GM19397 (cell line): ENCODE measurements at regions not wholly inside any gene's neighbourhood (a gene's known extent, or its start where the extent isn't known, plus 50 kb on each side); places are given as distances from the start of the nearest gene placed in this dataset.

Experiments used
- ATAC-seq: cut with Tn5 transposase; IDR thresholded peaks from one replicate; pipeline ENCODE4 v1.9.1; 2021; ENCODE audit warnings: mild to moderate bottlenecking, moderate library complexity; ENCODE audit not compliant: unreplicated experiment

DNA sequence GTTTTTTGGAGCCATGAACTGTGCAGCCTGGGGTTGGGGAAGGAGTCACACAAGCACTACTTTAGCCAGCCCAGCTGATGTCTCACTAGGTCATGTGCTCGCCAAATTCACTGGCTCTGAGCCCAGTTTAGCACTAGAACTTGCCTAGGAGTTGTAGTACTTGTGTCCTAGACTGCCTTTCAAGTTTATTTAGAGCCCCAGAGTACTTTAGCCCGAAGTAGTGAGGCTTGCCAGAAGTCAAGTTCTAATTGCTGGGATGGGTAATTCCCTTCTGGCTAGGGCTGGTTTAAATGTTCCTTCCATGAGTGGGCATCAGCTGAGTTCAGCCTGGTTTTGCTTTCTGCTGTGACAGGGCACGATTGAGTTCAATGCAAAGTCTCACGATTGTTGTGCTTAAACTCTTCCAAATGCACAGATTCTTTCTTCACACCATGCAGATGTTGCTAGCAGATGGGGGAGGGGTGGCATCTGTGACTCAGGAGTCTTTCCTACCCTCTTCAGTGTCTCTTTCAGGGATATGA, 228.2 kb upstream of the ZPLD1 start:
- ATAC-seq = no peak

DNA sequence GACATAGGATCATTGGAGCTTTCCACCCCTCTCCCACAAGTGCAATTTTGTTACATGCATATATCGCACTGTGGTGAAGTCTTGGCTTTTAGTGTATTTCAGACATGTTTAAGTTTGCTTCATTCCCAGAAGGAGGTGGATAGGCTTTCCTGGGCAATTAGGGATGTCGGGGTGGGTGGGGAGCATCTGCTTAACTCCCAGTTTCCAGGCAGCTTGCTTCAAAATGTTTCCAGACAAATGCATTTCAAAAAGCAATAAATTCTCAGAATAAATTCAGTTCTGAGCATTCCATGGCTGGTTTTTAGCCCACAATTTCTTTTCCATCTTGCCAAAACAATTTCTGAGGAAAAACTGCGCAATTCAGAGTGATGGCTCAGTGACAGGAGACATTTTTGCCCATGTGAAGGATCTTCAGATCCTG, 227.7 kb upstream of the ZPLD1 start:
- no peak for ATAC-seq

DNA sequence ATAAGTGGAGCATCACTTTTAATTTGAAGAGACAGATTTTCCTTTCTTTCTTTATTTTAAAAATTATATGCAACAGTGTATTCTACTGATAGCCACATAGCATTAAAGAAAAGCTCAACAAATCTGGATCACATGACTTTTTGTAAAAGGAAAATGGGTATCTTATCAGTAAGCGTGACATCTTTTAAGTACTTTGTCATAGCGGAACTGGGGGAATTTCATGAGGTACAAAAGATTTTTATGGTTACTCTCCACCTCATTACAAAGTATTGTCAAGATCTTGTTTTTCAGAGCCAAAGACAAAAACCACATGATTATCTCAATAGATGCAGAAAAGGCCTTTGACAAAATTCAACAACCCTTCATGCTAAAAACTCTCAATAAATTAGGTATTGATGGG, 219.6 kb upstream of the ZPLD1 start:
- no peak for ATAC-seq

DNA sequence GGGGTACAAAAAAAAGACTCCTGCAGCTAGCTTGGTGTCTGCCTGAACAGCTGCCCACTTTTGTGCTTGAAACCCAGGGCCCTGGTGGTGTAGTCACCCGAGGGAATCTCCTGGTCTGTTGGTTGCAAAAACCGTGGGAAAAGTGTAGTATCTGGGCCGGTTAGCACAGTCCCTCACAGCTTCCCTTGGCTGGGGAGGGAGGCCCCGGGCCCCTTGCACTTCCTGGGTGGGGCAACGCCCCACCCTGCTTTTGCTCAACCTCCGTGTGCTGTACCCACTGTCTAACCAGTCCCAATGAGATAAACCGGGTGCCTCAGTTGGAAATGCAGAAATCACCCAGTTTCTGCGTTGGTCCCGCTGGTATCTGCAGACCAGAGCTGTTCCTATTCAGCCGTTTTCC, 211.7 kb upstream of the ZPLD1 start:
- no peak for ATAC-seq

DNA sequence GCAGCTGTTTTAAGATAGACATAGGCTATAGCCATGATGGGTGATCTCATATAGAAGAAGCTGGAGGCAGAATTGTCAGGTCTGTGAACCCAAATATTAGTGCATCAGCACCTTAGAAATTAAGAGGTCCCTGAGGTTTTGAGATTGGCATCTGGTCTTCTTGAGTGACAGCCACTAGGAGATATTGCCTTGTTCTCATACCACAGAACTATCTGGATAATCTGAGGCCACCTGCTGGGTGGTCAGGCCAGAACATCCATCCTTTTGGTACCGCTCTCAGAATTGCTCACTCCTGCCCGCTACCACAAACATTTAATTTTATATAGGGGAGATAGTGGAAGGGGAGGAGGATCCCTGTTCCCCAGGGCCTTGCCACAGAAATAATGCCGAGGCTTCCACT, 210.6 kb upstream of the ZPLD1 start:
- ATAC-seq = peak; percentile 49

DNA sequence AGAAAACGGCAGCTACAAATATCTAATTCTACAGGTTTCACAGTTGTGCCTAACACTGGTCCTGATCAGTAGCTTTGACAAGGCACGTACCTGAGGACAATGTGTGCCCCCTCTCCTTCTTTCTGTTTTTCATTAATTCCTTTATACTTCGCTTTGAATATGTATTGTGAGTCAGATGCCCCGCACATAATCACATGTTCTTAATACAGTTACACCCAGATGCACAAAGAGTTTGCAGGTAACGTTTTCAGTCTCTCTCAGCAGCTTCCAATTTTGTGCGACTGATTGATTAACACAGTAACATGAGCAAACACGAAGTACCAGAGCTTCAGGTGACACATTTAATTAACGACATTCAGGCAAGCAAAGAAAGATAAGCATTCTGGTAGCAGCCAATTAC, 209.8 kb upstream of the ZPLD1 start:
- no peak for ATAC-seq

DNA sequence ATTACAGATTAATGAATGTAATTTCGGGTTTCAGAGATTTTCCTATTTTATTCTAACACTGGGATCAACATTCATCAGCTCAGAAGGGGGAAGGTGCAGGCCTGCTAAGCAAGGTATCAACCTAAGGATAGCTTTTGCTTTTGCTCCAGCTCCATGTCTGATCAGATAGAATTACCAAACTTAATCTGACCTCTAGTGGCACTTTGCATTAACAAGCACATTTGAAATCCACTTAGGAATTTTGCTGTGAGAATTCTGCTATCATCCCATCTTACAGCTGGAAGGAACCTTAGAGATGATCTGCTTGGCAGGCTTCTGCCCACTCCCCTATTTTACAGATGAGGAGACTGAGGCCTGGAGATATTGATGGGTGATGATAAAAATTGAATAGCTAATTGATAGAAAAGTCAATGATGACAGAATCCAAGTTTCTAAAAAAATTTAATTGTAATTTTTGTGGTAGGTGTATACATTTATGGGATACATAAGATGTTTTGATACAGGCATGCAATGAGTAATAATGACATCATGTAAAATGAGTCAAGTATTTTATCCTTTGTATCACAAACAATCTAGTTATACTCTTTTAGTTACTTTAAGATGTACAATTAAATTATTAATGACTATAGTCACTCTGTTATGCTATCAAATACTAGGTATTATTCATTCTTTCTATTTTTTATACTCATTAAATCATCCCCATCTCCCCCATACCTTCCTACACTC, 209.2 kb upstream of the ZPLD1 start:
- ATAC-seq = no peak

DNA sequence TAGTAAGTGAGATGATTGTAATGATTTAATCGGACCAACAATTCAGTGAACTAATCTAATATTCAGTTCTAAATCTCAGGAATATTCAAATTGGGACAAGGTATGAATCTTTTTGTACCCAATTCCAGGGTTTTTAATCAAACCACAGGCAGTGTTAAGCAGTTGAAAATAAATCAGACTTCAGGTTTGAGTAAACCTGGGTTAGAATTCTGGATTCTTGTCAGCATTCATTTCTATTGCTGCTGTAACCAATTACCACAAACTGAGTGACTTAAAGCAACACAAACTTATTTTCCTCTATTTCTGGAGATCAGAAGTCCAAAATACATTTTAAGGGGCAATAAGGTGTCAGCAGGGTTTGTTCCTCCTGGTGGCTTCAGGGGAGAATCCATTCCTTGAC, 208.4 kb upstream of the ZPLD1 start:
- no peak for ATAC-seq

DNA sequence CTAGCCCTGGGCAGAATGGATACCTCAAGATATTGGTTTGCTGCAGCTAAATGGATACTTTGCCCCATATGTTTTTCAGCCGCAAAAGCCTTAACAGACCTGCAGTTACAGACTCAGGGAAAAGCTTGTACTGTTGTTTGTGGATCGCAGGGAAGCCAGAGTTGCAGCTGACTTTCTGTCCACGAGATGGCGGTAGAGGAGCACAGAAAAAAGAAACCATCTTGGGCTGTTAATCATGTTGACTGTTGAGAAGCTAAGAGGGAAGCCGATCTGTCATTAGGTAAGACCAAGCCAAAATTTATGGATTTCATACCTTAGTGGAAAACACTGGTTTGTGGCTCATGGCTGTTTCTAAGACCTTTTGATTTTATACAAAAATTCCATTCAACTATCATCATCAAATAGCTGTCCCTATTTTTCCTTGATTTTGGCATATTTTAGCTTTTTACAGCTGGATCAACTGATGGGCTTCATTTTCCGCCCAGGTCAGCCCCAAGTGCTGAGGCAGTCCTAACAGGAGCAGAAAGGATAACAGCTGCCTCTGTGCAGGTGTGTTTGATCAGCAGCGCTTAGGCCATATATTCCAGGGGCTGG, 205.7 kb upstream of the ZPLD1 start:
- peak; percentile 43 for ATAC-seq

DNA sequence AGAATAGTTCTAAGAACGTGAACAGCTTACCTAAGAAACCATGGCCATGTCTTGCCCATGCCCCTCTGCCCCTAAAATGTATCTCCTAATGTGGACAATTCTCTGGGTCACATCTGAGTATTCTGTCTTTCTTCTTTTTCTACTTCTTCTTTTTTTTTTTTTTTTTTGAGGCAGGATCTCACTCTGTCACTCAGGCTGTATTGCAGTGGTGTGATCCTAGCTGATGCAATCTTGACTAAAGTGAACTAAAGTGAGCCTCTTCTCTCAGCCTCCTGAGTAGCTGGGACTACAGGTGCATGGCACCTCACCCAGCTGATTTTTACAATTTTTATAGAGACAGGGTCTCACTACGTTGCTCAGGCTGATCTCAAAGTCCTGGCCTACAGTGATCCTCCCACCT, 204.8 kb upstream of the ZPLD1 start:
- ATAC-seq = no peak

DNA sequence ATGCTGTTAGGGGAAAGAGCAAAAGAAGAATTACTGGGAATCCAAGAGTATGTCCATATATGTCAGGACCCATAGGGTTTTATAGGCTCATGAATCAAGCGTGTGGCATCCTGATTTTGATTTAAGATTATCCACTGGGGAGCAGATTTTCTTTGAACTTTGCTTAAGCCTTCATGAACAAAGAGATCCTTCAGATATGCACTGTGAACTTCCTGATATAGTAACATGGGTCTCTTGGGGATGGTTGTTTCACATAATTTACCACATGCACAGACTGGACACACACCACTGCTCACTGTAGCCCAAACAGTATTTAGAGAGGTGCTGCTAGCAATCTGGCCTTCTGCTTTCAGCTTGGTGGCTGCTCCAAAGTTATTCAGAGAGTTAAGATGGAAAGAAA, 200.9 kb upstream of the ZPLD1 start:
- peak; percentile 95 for ATAC-seq

DNA sequence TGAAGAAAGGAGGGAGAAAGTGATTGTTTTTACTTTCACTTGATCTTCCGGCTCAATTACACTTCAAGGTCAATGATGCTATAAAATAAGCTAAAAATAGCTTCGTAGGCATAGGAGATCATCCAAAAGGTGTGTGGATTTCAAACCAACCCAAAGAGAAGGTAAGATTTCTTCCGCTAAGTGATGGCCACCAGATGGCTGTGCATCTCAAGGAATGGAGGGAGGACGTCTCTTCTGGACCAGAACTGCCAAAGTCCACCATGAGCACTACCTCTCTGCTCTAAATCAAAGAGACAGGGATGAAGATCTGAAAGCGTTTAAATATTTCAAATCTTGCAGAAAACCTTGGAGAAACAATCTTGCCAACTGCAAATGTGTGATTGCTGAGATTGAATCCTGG, 199.1 kb upstream of the ZPLD1 start:
- no peak for ATAC-seq

DNA sequence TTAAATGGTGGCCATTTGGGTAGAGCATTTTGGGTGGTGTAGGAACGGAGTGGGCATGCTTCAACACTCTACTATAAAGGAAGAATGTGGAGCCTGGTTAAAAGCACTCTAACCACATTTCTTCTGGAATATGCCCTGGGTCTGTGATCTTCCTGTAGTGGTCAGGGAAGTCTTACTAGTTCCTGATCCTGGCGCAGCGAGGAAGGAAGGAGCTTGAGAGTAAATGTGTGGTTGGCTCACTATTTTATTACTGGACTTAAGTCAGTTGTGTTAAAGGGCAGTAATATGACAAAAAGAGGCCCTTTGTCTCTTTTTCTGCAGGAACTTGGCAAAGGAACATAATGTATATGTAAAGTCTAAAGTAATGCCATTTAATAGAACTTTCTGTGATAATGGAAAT, 197.6 kb upstream of the ZPLD1 start:
- ATAC-seq = no peak

DNA sequence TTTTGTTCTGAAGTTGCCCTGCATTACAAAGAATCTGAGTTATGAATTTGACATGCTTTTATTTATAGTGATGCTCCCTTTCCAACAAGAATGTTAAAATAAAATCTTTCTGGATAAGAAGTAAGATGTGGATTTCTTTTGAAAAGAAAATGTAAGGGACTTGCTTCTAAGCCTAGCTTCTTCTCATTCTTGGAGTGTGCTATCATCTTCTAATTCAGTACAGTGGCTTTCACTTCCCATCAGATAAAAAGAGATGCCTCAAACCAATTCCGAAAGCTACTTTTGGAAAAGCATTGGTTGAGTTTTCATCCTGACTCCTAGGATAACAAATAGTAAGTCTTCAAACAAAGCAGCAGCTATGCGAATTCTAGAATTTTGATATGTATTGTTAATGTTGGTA, 197.0 kb upstream of the ZPLD1 start:
- ATAC-seq = no peak

DNA sequence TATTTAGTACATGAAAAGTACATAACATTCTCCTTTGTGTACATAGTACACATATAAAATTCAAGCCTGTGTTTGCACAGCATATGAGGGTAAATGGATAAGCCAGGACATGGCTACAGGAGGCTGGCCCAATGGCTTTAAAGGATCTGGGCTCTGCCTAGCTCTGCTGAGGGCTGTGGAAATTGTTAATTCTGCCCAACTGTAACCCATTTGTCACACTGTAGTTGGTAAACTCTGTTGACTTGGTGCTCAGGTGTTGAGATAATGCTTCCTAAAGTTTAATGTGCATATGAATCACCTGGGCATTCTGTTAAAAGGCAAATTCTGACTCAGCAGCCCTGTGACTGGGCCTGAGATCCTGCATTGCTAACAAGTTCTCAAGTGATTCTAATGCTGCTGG, 196.5 kb upstream of the ZPLD1 start:
- ATAC-seq = no peak

DNA sequence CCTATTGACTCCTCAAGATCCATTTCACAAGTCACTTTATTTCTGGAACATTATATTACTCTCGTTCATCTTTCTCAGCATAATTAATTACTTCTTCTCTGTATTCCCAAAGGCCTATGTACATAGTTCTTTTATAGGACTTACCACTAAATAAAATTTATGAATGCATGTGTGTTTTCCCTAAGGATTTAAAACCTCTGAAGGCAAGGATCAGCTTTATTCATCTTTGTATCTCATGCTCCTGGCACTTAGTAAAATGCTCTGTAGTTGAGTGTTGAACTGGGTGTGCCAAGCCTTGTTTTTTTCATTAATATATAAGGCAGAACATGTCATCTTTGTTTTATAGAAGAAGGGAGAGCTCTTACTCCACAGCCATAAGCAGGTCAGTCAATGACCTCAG, 194.1 kb upstream of the ZPLD1 start:
- ATAC-seq = no peak

DNA sequence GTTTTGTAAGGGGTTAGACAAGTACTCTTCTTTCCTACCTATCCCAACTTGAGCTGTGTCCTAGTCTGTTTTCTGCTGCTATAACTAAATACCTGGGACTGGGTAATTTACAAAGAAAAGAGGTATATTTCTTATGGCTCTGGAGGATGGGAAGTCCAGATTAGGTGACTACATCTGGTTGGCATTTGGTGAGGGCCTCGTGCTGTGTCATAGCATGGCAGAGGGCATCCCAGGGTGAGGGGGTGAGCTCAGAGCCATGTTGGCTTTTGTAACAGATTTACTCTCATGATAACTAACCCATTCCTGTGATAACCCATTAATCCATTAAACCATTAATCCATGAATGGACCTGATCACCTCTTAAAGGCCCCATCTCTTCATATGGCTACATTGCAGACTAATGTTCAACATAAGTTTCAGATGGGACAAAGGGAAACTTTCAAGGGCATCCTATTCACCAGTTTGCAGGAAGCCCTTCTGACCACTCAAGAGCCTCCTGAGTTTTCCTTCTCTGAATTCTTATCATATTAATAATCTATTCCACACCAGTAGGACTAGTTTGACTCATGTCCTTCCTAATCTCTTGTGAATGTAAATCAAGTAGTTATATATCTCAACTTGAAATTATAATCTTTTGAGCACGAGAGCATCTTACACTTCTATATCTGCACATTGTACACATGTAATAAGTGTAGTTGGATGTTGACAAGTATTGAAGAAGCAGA, 185.7 kb upstream of the ZPLD1 start:
- no peak for ATAC-seq

DNA sequence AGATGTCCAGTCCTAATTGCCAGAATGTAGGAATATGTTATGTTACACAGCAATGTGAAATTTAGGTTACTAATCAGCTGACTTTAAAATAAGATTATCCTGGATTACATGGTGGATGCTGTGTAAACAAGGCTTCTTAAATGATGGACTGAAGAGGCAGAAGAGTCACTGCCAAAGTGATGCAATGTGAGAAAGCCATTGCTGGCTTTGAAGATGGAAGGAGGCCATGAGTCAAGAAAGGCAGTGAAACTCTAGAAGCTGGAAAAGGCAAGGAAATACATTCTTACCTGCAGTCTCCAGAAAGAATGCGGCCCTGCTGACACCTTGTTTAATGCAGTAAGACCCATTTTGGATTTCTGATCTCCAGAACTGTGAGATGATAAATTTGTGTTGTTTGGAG, 179.1 kb upstream of the ZPLD1 start:
- ATAC-seq = no peak

DNA sequence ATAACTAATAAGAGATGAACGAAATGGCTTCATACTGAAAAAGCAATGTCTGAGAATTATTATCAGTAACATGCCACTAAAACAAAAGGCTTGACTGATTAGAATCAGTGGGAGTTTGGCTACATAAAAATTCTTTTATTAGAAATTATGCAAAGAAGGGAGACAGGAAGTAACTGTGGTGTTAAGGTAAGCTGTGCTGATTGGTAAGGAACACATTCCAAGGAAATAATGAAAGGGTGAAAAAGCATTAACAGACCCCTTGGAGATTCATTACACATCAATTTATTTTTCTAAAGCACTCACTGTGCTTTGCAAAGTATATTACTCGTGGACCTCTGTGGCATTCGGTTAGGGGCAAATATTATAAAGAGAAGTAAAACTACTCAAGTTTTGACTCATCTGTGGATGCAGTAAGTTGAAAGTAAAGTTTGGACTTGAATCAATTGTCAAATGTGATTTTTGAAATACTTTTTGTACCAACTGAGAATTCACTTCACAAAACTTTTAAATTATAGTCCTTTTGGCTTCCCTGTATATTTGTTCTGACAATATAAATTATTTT, 176.1 kb upstream of the ZPLD1 start:
- ATAC-seq = no peak

DNA sequence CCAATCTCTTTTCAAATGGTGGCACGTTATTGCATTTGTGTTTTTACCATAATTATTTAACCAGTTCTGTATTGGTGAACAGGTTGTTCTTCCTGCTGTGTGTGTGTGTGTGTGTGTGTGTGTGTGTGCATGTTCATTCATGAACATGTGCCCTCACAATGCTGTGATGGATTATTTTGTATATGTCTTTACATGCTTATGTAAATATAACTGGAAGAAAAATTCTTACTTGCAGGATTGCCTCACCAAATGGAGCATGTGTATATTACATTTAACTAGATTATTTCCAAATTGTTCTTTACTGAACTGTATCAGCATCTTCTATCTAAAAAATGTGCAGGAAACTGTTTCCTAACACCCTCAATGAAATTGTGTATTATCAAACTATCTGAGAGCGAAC, 175.2 kb upstream of the ZPLD1 start:
- ATAC-seq = no peak

DNA sequence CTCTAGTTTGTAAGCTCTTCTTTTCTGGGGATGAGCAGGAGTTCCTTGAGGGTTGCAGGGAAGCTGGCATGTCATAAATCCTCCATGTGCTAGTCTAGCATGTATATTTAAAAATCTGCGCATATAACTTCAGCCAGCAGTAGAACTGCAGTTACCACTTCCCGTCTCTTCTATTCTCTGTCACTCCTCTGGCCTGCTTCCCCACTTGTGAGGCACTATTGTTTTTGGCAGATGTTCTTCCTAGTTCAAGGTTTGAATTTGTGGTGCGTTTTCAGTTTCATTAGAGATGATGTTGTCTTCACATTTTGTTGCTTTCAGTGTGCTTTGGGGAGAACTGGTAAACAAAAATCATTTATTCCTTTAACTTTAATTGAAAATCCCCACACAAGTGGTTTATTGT, 169.1 kb upstream of the ZPLD1 start:
- ATAC-seq = no peak

DNA sequence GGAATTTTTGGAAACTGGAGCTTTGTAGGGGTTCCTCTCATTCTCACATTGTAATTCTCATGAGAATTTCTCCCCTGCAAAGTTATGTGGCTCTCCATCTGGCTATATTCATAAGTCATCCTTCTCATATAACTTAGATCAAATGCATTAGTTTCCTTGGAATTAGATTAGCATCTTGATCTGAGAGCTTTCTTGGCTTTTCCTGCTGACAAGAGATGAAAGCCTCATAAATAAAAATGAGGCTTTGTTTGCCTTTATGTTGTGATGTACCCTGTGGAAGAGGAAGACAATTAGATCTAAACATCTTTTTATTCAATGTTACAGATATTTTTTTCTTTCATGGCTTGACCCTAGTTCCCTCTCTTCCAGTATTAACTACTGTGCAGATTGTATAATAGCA, 165.4 kb upstream of the ZPLD1 start:
- no peak for ATAC-seq
